MM.1S (cell line): ENCODE measurements at regions not wholly inside any gene's neighbourhood (a gene's known extent, or its start where the extent isn't known, plus 50 kb on each side); places are given as distances from the start of the nearest gene placed in this dataset.

ENCODE experiments used
- DNase-seq: peaks from one replicate; pipeline ENCODE4 v3.0.0-alpha.2; 2015
- H2AFZ ChIP-seq: fragments of 300-600 bp; sonication (generic); 2 replicates; pipeline ENCODE4 v1.6.0; 2016; ENCODE audit warnings: antibody characterized with exemption, low read length
- H3F3A ChIP-seq: fragments of 300-600 bp; sonication (generic); 2 replicates; pipeline ENCODE4 v1.6.1; 2016; ENCODE audit warnings: mild to moderate bottlenecking, antibody characterized with exemption, low read length, moderate library complexity, mixed read lengths; ENCODE audit not compliant: insufficient read depth
- H3K27ac ChIP-seq: fragments of 300-600 bp; sonication (generic); 2 replicates; pipeline ENCODE4 v1.5.1; 2016; ENCODE audit warnings: mild to moderate bottlenecking, low read length
- H3K27me3 ChIP-seq: fragments of 300-600 bp; sonication (generic); replicated peaks from 2 replicates; pipeline ENCODE4 v1.6.0; 2016; ENCODE audit warnings: low read length; ENCODE audit not compliant: insufficient read depth
- H3K36me3 ChIP-seq: fragments of 300-600 bp; sonication (generic); replicated peaks from 2 replicates; pipeline ENCODE4 v1.6.1; 2016; ENCODE audit warnings: mild to moderate bottlenecking, low read length, mixed read lengths; ENCODE audit not compliant: insufficient read depth
- H3K4me1 ChIP-seq: fragments of 300-600 bp; sonication (generic); 2 replicates; pipeline ENCODE4 v1.6.1; 2016; ENCODE audit warnings: low read length, mixed read lengths
- H3K4me2 ChIP-seq: fragments of 300-600 bp; sonication (generic); 2 replicates; pipeline ENCODE4 v1.6.0; 2016; ENCODE audit warnings: low read depth, low read length
- H3K4me3 ChIP-seq: fragments of 300-600 bp; sonication (generic); 2 replicates; pipeline ENCODE4 v1.5.1; 2016; ENCODE audit warnings: low read length, mixed read lengths
- H3K79me2 ChIP-seq: fragments of 300-600 bp; sonication (generic); 2 replicates; pipeline ENCODE4 v1.6.1; 2016; ENCODE audit warnings: mixed run types, low read length, mixed read lengths
- H3K9ac ChIP-seq: fragments of 300-600 bp; sonication (generic); 2 replicates; pipeline ENCODE4 v1.6.1; 2016; ENCODE audit warnings: low read length, mixed read lengths
- H3K9me2 ChIP-seq: fragments of 300-600 bp; sonication (generic); replicated peaks from 2 replicates; pipeline ENCODE4 v1.6.1; 2016; ENCODE audit warnings: mild to moderate bottlenecking, low read length, mixed read lengths; ENCODE audit not compliant: insufficient read depth
- H3K9me3 ChIP-seq: fragments of 300-600 bp; sonication (generic); replicated peaks from 2 replicates; pipeline ENCODE4 v1.6.1; 2016; ENCODE audit warnings: mild to moderate bottlenecking, low read length, mixed read lengths; ENCODE audit not compliant: insufficient read depth
- H4K20me1 ChIP-seq: fragments of 300-600 bp; sonication (generic); 2 replicates; pipeline ENCODE4 v1.6.1; 2016; ENCODE audit warnings: mild to moderate bottlenecking, low read length, moderate library complexity, mixed read lengths; ENCODE audit not compliant: insufficient read depth
- CTCF ChIP-seq: fragments of 300-600 bp; sonication (generic); IDR thresholded peaks from 2 replicates; pipeline ENCODE4 v1.5.1; 2016; ENCODE audit warnings: antibody characterized with exemption, low read length, mixed read lengths
- EZH2 ChIP-seq: fragments of 300-600 bp; sonication (generic); optimal IDR thresholded peaks from 2 replicates; pipeline ENCODE3; 2017; ENCODE audit warnings: low read depth, mild to moderate bottlenecking, antibody characterized with exemption, low read length, mixed read lengths
- EZH2phosphoT487 ChIP-seq: fragments of 300-600 bp; sonication (generic); IDR thresholded peaks from 2 replicates; pipeline ENCODE4 v1.6.1; 2018; ENCODE audit warnings: antibody characterized with exemption, low read length

DNA sequence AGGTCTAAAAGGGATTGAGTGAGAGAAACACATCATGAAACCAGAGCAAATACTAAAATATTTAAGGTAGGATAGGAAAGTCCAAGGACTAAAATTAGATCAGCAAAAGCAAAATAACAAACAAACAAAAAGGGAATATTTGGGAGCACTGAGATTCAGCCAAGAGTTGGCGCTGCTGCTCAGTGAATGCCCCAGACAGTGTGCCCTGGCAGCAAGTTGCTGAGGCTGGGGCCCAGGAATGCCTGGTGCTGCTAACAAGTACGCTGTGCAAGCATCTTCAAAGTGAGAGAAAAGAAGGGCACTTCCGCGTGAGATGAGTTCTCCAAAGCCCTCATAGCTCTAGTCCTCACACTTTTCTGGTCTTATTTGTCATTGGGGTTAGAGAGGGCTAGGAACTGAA lies 603.3 kb downstream of the EFNA5 start:
- no peaks in the 10 kb centered on the region for H3K9me2 ChIP-seq
- H3K27ac ChIP-seq = no peak overlapping the region
- no peaks in the 10 kb centered on the region for H3K4me1 ChIP-seq
- TF ChIP-seq EZH2phosphoT487 (no peak), CTCF (no peak), EZH2 (no peak)
- no peak for DNase-seq
- no peak overlapping the region for H3K4me3 ChIP-seq
- no peaks in the 10 kb centered on the region for H3F3A ChIP-seq
- H3K36me3 ChIP-seq = no peaks in the 10 kb centered on the region
- no peaks in the 10 kb centered on the region; the same call in 1 of the 2 replicates for H3K9me3 ChIP-seq
- no peak overlapping the region for H3K4me2 ChIP-seq
- H3K9ac ChIP-seq = no peak overlapping the region
- H3K79me2 ChIP-seq = no peaks in the 10 kb centered on the region
- no peak overlapping the region for H2AFZ ChIP-seq
- H3K27me3 ChIP-seq = no peaks in the 10 kb centered on the region
- H4K20me1 ChIP-seq = no peaks in the 10 kb centered on the region

DNA sequence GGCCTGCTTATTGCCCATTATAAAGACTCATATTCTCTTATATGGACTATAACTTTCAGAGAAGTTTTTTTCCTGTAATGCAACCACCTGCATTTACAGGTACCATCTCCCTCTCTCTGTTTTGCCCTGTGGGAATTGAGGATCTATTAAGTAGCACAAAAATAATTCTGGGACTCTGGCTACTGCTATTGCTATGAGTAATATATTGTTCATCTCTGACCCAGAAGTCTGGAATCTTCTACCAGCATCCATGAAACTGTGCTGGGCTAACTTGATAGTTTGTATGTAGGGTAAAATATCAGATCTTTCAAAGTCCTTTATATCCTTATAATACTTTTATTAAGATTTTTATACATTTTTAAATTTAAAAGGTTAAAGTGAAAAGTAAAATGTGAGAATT lies 607.2 kb downstream of the EFNA5 start:
- no peaks in the 10 kb centered on the region for H4K20me1 ChIP-seq
- H3K27ac ChIP-seq = no peak overlapping the region
- H3K4me3 ChIP-seq = no peak overlapping the region
- no peaks in the 10 kb centered on the region for H3K36me3 ChIP-seq
- no peaks in the 10 kb centered on the region; the same call in 1 of the 2 replicates for H3K9me3 ChIP-seq
- H3K9me2 ChIP-seq = no peaks in the 10 kb centered on the region
- TF ChIP-seq EZH2phosphoT487 (no peak), EZH2 (no peak), CTCF (no peak)
- no peaks in the 10 kb centered on the region for H3K79me2 ChIP-seq
- H3K4me1 ChIP-seq = no peaks in the 10 kb centered on the region
- no peak for DNase-seq
- H3F3A ChIP-seq = no peaks in the 10 kb centered on the region
- H3K4me2 ChIP-seq = no peak overlapping the region
- no peak overlapping the region for H2AFZ ChIP-seq
- no peaks in the 10 kb centered on the region for H3K27me3 ChIP-seq
- no peak overlapping the region for H3K9ac ChIP-seq

DNA sequence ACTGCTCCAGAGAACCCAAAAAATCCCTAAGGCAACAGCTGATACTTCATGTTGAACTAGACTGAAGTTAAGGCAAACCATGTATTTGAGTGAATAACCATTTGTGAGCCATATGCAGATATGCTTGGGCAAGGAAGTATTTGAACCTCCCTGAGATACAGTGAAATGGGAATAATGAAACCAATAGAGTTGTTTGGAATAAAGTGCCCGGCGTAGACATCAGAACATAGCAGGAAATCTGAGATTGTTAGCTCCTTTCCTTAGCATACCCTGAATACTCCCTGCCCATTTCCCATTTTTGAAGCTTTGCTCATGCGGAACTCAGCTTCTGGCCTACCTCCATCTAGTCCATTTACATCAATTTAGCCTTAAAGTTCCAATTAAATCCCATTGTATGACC lies 611.9 kb downstream of the EFNA5 start:
- no peaks in the 10 kb centered on the region for H3K36me3 ChIP-seq
- no peaks in the 10 kb centered on the region for H3K27me3 ChIP-seq
- no peak for TF ChIP-seq EZH2phosphoT487
- no peak for TF ChIP-seq EZH2
- TF ChIP-seq CTCF = no peak
- H3K4me3 ChIP-seq = no peak overlapping the region
- H3F3A ChIP-seq = no peaks in the 10 kb centered on the region
- no peaks in the 10 kb centered on the region for H3K9me3 ChIP-seq
- no peak overlapping the region for H3K9ac ChIP-seq
- DNase-seq = no peak
- no peak overlapping the region for H2AFZ ChIP-seq
- H3K27ac ChIP-seq = no peak overlapping the region
- H3K4me2 ChIP-seq = no peak overlapping the region
- H3K79me2 ChIP-seq = no peaks in the 10 kb centered on the region
- H3K9me2 ChIP-seq = no peaks in the 10 kb centered on the region
- no peaks in the 10 kb centered on the region for H4K20me1 ChIP-seq
- H3K4me1 ChIP-seq = no peaks in the 10 kb centered on the region
